H1 (cell line): ENCODE measurements at regions not wholly inside any gene's neighbourhood (a gene's known extent, or its start where the extent isn't known, plus 50 kb on each side); places are given as distances from the start of the nearest gene placed in this dataset.

ENCODE experiments used
- KDM4A ChIP-seq: IDR thresholded peaks from one replicate; pipeline ENCODE4 v1.7.1; 2012; ENCODE audit warnings: low read depth, mild to moderate bottlenecking, moderate library complexity, low read length, inconsistent platforms; ENCODE audit not compliant: severe bottlenecking

DNA sequence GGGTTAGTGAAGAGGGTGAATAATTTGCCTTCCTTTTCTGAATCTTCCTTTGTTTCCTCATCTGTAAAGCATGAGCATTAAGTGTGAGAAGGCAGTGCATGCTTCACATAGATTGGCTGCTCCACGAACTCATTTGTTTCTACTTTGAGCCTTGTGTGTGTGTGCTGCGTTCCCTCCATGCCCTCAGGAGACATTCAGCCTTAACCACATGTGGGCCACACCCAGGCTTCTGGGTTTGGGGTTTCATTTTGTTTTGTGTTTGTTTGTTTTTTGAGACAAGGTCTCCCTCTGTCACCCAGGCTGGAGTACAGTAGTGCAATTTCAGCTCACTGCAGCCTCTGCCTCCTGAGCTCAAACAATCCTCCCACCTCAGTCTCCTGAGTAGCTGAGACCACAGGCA, 843.3 kb downstream of the GALR1 start (continued):
- TF ChIP-seq KDM4A = no peak
